H1 (cell line): ENCODE measurements at regions not wholly inside any gene's neighbourhood (a gene's known extent, or its start where the extent isn't known, plus 50 kb on each side); places are given as distances from the start of the nearest gene placed in this dataset.

Source experiments
- CTCF ChIA-PET: fragments of 300-600 bp; sonication (Branson Sonifier 250); formaldehyde crosslinking; loops from one replicate; lab custom pipeline; 2021; ENCODE audit not compliant: partially characterized antibody; lab: Charles Lee
- POLR2A ChIA-PET: fragments of 300-600 bp; sonication (Branson Sonifier 250); formaldehyde crosslinking; loops from one replicate; lab custom pipeline; 2021; ENCODE audit warnings: inconsistent platforms; ENCODE audit not compliant: partially characterized antibody; lab: Charles Lee
- DNase-seq, 2 experiments: peaks; one replicate each; pipeline versions ENCODE4 v3.0.0 to v3.0.0-alpha.2; 2010 to 2022; ENCODE audit warnings: low spot score in 2 of 2, low read depth in 1 of 2, mixed read lengths in 1 of 2
- FAIRE-seq: peaks from 2 replicates; lab custom pipeline; 2011; peaks lifted over from hg19 to GRCh38; lab: Jason Lieb, UNC
- H2AFZ ChIP-seq: 2 replicates; pipeline ENCODE4 v1.8.1; 2012; ENCODE audit warnings: low read length, inconsistent platforms
- H2AK5ac ChIP-seq: 2 replicates; pipeline ENCODE4 v1.6.1; 2013; ENCODE audit warnings: low read depth, low read length
- H2BK120ac ChIP-seq: replicated peaks from 2 replicates; pipeline ENCODE3; 2013; ENCODE audit warnings: low read depth, low read length, inconsistent platforms
- H2BK12ac ChIP-seq: 2 replicates; pipeline ENCODE4 v1.6.1; 2013; ENCODE audit warnings: low read depth, low read length
- H2BK15ac ChIP-seq: 2 replicates; pipeline ENCODE4 v1.6.1; 2013; ENCODE audit warnings: low read length
- H2BK20ac ChIP-seq: 2 replicates; pipeline ENCODE4 v1.6.1; 2013; ENCODE audit warnings: low read length
- H2BK5ac ChIP-seq: 2 replicates; pipeline ENCODE4 v1.6.1; 2013; ENCODE audit warnings: low read depth, low read length
- H3K14ac ChIP-seq: 2 replicates; pipeline ENCODE4 v1.6.1; 2013; ENCODE audit warnings: inconsistent platforms; ENCODE audit not compliant: insufficient read length
- H3K18ac ChIP-seq: 2 replicates; pipeline ENCODE4 v1.6.1; 2013; ENCODE audit warnings: low read length; ENCODE audit errors: extremely low read depth
- H3K23ac ChIP-seq: 2 replicates; pipeline ENCODE4 v1.6.1; 2013; ENCODE audit warnings: inconsistent platforms; ENCODE audit not compliant: insufficient read length
- H3K23me2 ChIP-seq: 2 replicates; pipeline ENCODE4 v1.6.1; 2013; ENCODE audit warnings: low read depth, low read length
- H3K27ac ChIP-seq: 2 replicates; pipeline ENCODE4 v1.6.1; 2011; ENCODE audit warnings: low read depth, low read length, inconsistent platforms
- H3K27me3 ChIP-seq, 4 experiments: replicated peaks in 1 of 4; 1 replicate in 1 of 4; 2 replicates in 3 of 4; pipeline versions ENCODE4 v1.6.1 to v1.8.1; 2011 to 2013; ENCODE audit warnings: low read length in 3 of 4, mild to moderate bottlenecking in 3 of 4, inconsistent platforms in 2 of 4, mixed read lengths in 2 of 4, moderate library complexity in 1 of 4; ENCODE audit not compliant: control insufficient read depth in 3 of 4, insufficient read depth in 3 of 4; ENCODE audit errors: extremely low read depth in 1 of 4
- H3K36me3 ChIP-seq, 4 experiments: 2 replicates each; pipeline versions ENCODE4 v1.6.1 to v1.8.1; 2011 to 2013; ENCODE audit warnings: mild to moderate bottlenecking in 4 of 4, low read length in 3 of 4, moderate library complexity in 2 of 4, control low read depth in 1 of 4, inconsistent platforms in 1 of 4; ENCODE audit not compliant: insufficient read depth in 4 of 4, control insufficient read depth in 2 of 4
- H3K4ac ChIP-seq: replicated peaks from 2 replicates; pipeline ENCODE3; 2013; ENCODE audit warnings: low read length, low read depth, mixed read lengths, inconsistent platforms; ENCODE audit not compliant: insufficient read length
- H3K4me1 ChIP-seq, 4 experiments: replicated peaks in 1 of 4; 1 replicate in 1 of 4; 2 replicates in 3 of 4; pipeline versions ENCODE4 v1.6.1 to v1.8.1; 2011 to 2013; ENCODE audit warnings: low read length in 3 of 4, inconsistent platforms in 2 of 4, mixed read lengths in 1 of 4; ENCODE audit not compliant: insufficient read depth in 4 of 4, control insufficient read depth in 3 of 4
- H3K4me2 ChIP-seq, 2 experiments: 2 replicates each; pipeline versions ENCODE4 v1.6.1 to v1.8.1; 2011 to 2013; ENCODE audit warnings: low read depth in 2 of 2, low read length in 2 of 2, control low read depth in 1 of 2, inconsistent platforms in 1 of 2, mild to moderate bottlenecking in 1 of 2; ENCODE audit not compliant: insufficient read depth in 1 of 2
- H3K4me3 ChIP-seq, 4 experiments: fragments of 200-600, 300-600 bp in 1 of 4; sonication (generic), shearing (Covaris generic), sonication (Bioruptor Twin) in 1 of 4; 2 replicates each; pipeline versions ENCODE4 v1.5.1 to v1.8.1; 2011 to 2016; ENCODE audit warnings: low read length in 4 of 4, low read depth in 3 of 4, control low read depth in 2 of 4, inconsistent platforms in 2 of 4, mild to moderate bottlenecking in 2 of 4, mixed read lengths in 1 of 4, moderate library complexity in 1 of 4; ENCODE audit not compliant: insufficient read depth in 2 of 4; ENCODE audit errors: extremely low read depth in 1 of 4
- H3K56ac ChIP-seq: replicated peaks from 2 replicates; pipeline ENCODE3; 2013; ENCODE audit warnings: low read depth, mild to moderate bottlenecking, mixed read lengths, low read length, inconsistent platforms; ENCODE audit not compliant: insufficient read length
- H3K79me1 ChIP-seq: 2 replicates; pipeline ENCODE4 v1.6.1; 2013; ENCODE audit warnings: low read depth, low read length, control low read depth
- H3K79me2 ChIP-seq, 2 experiments: 2 replicates each; pipeline versions ENCODE4 v1.6.1 to v1.8.1; 2012 to 2013; ENCODE audit warnings: low read length in 2 of 2, mild to moderate bottlenecking in 2 of 2, inconsistent platforms in 1 of 2; ENCODE audit not compliant: insufficient read depth in 2 of 2, control insufficient read depth in 1 of 2
- H3K9ac ChIP-seq, 4 experiments: replicated peaks in 1 of 4; 1 replicate in 1 of 4; 2 replicates in 3 of 4; pipeline versions ENCODE4 v1.6.1 to v1.8.1; 2011 to 2013; ENCODE audit warnings: low read depth in 3 of 4, low read length in 3 of 4, control low read depth in 2 of 4, mild to moderate bottlenecking in 2 of 4, moderate library complexity in 2 of 4, inconsistent platforms in 1 of 4; ENCODE audit errors: extremely low read depth in 1 of 4
- H3K9me3 ChIP-seq, 2 experiments: 2 replicates each; pipeline versions ENCODE4 v1.6.1 to v1.8.1; 2012 to 2013; ENCODE audit warnings: mild to moderate bottlenecking in 2 of 2, moderate library complexity in 2 of 2, control low read depth in 1 of 2, inconsistent platforms in 1 of 2, low read depth in 1 of 2, low read length in 1 of 2, mixed read lengths in 1 of 2; ENCODE audit not compliant: insufficient read depth in 2 of 2
- H4K20me1 ChIP-seq, 2 experiments: replicated peaks in 1 of 2; 2 replicates each; pipeline versions ENCODE3 to v1.8.1; 2011 to 2013; ENCODE audit warnings: inconsistent platforms in 2 of 2, low read length in 2 of 2, mild to moderate bottlenecking in 1 of 2; ENCODE audit not compliant: insufficient read depth in 2 of 2, control insufficient read depth in 1 of 2
- H4K5ac ChIP-seq: 2 replicates; pipeline ENCODE4 v1.6.1; 2013; ENCODE audit warnings: low read length, low read depth, mixed read lengths, inconsistent platforms; ENCODE audit not compliant: insufficient read length
- H4K8ac ChIP-seq: 2 replicates; pipeline ENCODE4 v1.8.0; 2013; ENCODE audit warnings: mild to moderate bottlenecking, moderate library complexity, low read length, inconsistent platforms; ENCODE audit not compliant: insufficient read depth; ENCODE audit errors: extremely low read depth
- H4K91ac ChIP-seq: replicated peaks from 2 replicates; pipeline ENCODE3; 2013; ENCODE audit warnings: low read length, mixed read lengths, inconsistent platforms; ENCODE audit not compliant: insufficient read length
- BCL11A ChIP-seq, 2 experiments: IDR thresholded peaks; one replicate each; pipeline ENCODE4 v1.6.1; 2011; ENCODE audit warnings: low read depth in 2 of 2, low read length in 2 of 2, mild to moderate bottlenecking in 2 of 2
- CTBP2 ChIP-seq: IDR thresholded peaks from 2 replicates; pipeline ENCODE4 v1.7.0; 2011; ENCODE audit warnings: borderline replicate concordance, mild to moderate bottlenecking, moderate library complexity, mixed read lengths, low read length; ENCODE audit not compliant: insufficient read depth, insufficient read length
- EGR1 ChIP-seq: IDR thresholded peaks from 2 replicates; pipeline ENCODE4 v1.6.1; 2011; ENCODE audit warnings: low read depth, low read length, borderline replicate concordance
- EP300 ChIP-seq, 2 experiments: IDR thresholded peaks; 1 replicate in 1 of 2; 2 replicates in 1 of 2; pipeline ENCODE4 v1.6.1; 2011 to 2012; ENCODE audit warnings: low read depth in 2 of 2, low read length in 2 of 2, mild to moderate bottlenecking in 2 of 2, borderline replicate concordance in 1 of 2, inconsistent platforms in 1 of 2, moderate library complexity in 1 of 2
- GABPA ChIP-seq: IDR thresholded peaks from 2 replicates; pipeline ENCODE4 v1.6.1; 2011; ENCODE audit warnings: mild to moderate bottlenecking, low read length, moderate library complexity, borderline replicate concordance; ENCODE audit not compliant: insufficient read depth
- GTF2F1 ChIP-seq: IDR thresholded peaks from 2 replicates; pipeline ENCODE4 v1.6.1; 2012; ENCODE audit warnings: low read depth, low read length, improper control_type of control experiment, borderline replicate concordance
- KDM5A ChIP-seq: fragments of 200-600 bp; IDR thresholded peaks from 2 replicates; pipeline ENCODE4 v1.7.1; 2012; ENCODE audit warnings: mild to moderate bottlenecking, low read length, inconsistent platforms, mixed read lengths
- MAX ChIP-seq: IDR thresholded peaks from 2 replicates; pipeline ENCODE4 v1.6.1; 2012; ENCODE audit warnings: inconsistent platforms
- NRF1 ChIP-seq: IDR thresholded peaks from 2 replicates; pipeline ENCODE4 v1.6.1; 2011; ENCODE audit warnings: mild to moderate bottlenecking, low read depth, low read length, improper control_type of control experiment
- POLR2AphosphoS5 ChIP-seq: IDR thresholded peaks from 2 replicates; pipeline ENCODE4 v1.6.1; 2011; ENCODE audit warnings: low read depth, low read length
- SAP30 ChIP-seq: fragments of 300-600 bp; sonication (generic); IDR thresholded peaks from 2 replicates; pipeline ENCODE4 v1.7.1; 2012; ENCODE audit warnings: low read length, moderate library complexity, mild to moderate bottlenecking, inconsistent platforms; ENCODE audit not compliant: insufficient read depth, insufficient replicate concordance
- TAF1 ChIP-seq: IDR thresholded peaks from 2 replicates; pipeline ENCODE4 v1.6.1; 2011; ENCODE audit warnings: mild to moderate bottlenecking, low read depth, low read length
- TBP ChIP-seq: IDR thresholded peaks from 2 replicates; pipeline ENCODE4 v1.6.1; 2011; ENCODE audit warnings: low read depth, low read length, improper control_type of control experiment
- WGBS, 2 experiments: shearing (Covaris generic) in 1 of 2; methylation state at CpG; one replicate each; pipeline versions ENCODE4 v1.1.6 to v1.1.7; 2013 to 2015; ENCODE audit warnings: low lambda C conversion rate in 2 of 2, mixed read lengths in 2 of 2, inconsistent platforms in 1 of 2, low coverage in 1 of 2, missing lambda C conversion rate in 1 of 2; ENCODE audit not compliant: insufficient replicate concordance in 2 of 2, insufficient coverage in 1 of 2, insufficient read length in 1 of 2; ENCODE audit errors: extremely low coverage in 1 of 2, missing lambda C conversion rate in 1 of 2; 5-methylcytosine and 5-hydroxymethylcytosine counted together

GRCh38 chr6:105929626-105930025 is 156.5 kb upstream of the PRDM1 start:
- Histone ChIP-seq H2AFZ (no peak overlapping the region), H3K4me2 (no peak overlapping the region), H3K4me1 (no peaks in the 10 kb centered on the region), H3K36me3 (no peaks in the 10 kb centered on the region), H2BK15ac (no peak overlapping the region), H3K9me3 (no peaks in the 10 kb centered on the region), H2BK120ac (no peak overlapping the region), H2BK20ac (no peak overlapping the region), H3K18ac (no peak overlapping the region), H4K8ac (no peak overlapping the region), H3K27ac (no peak overlapping the region), H3K56ac (no peak overlapping the region), H2AK5ac (no peak overlapping the region), H3K79me1 (no peaks in the 10 kb centered on the region), H4K5ac (no peak overlapping the region), H4K91ac (no peak overlapping the region), H3K9ac (no peak overlapping the region), H3K14ac (no peak overlapping the region), H3K27me3 (peaks cover 0 to 1% (median 0%) of the 10 kb centered on the region in 4 experiments; a peak in 1 of 7 replicates), H2BK5ac (no peak overlapping the region), H4K20me1 (no peaks in the 10 kb centered on the region), H2BK12ac (no peak overlapping the region), H3K4me3 (no peak overlapping the region), H3K4ac (no peak overlapping the region), H3K23me2 (no peaks in the 10 kb centered on the region), H3K79me2 (no peaks in the 10 kb centered on the region), H3K23ac (no peak overlapping the region)
- FAIRE-seq (no peak), DNase-seq (no peak)
- 100% methylated on average over 1 of the region's 1 CpG; no CpG with 5 or more reads in 1 of the 2 experiments for WGBS, 2 experiments
- POLR2A ChIA-PET, result no interaction called here
- CTCF ChIA-PET, result interaction anchor here (0.6 kb wide), 1 partner anchor 167 kb away, joined by 3 read pairs; no protein-coding TSS in a partner anchor
- TF ChIP-seq EP300 (IDR thresholded peaks at IDR 0.05; ENCODE audit: borderline replicate concordance in 1 of 2, low read depth in 2 of 2, low read length in 2 of 2) (no peak), MAX (no peak), KDM5A (no peak), TBP (no peak), GTF2F1 (no peak), SAP30 (no peak), EGR1 (no peak), BCL11A (IDR thresholded peaks at IDR 0.05; ENCODE audit: low read depth in 2 of 2, low read length in 2 of 2) (no peak), GABPA (no peak), POLR2AphosphoS5 (no peak), NRF1 (no peak), CTBP2 (no peak), TAF1 (no peak)
